ENCODE measurements at regions not wholly inside any gene's neighbourhood (a gene's known extent, or its start where the extent isn't known, plus 50 kb on each side); places are given as distances from the start of the nearest gene placed in this dataset.

DNA sequence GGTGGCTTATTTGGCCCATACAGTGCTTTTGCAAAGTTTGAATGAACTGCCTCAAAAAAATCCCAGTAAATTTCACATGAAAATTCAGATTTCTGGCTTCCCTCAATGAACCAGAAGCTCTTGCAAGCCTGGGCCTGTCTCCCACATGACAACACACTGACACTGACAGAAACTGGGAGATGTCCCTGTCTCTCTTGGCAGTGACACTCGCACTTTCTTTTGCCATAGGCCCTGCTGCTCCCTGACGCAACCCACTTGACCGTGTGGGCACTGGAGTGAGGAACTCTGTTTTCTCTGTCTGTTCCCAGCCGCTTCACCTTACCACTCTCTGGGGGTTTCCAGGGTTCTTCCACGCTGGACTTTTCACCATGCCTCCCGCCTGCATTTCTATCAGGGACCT lies 524.5 kb downstream of the SHQ1 start:
- Histone ChIP-seq H3K27ac (ENCODE audit: low read depth, low read length) (no peak overlapping the region), H2AFZ (ENCODE audit: low read depth, low read length, severe bottlenecking) (no peak overlapping the region), H3K4me2 (ENCODE audit: low read depth, low read length, poor library complexity, severe bottlenecking) (no peak overlapping the region), H3K9me2 (replicated peaks; ENCODE audit: insufficient read depth, low read length) (no peaks in the 10 kb centered on the region), H4K20me1 (ENCODE audit: low read depth, low read length) (no peaks in the 10 kb centered on the region), H3K9ac (ENCODE audit: low read length) (no peak overlapping the region), H3K9me3 (ENCODE audit: insufficient read depth, low read length) (no peaks in the 10 kb centered on the region), H3F3A (ENCODE audit: insufficient read depth) (no peaks in the 10 kb centered on the region), H3K36me3 (ENCODE audit: low read length) (no peaks in the 10 kb centered on the region), H3K27me3 (ENCODE audit: low read length) (no peaks in the 10 kb centered on the region), H3K79me2 (ENCODE audit: insufficient read depth, low read length) (no peaks in the 10 kb centered on the region), H3K4me3 (ENCODE audit: insufficient read depth, low read length, poor library complexity, severe bottlenecking) (no peak overlapping the region)
- no peak for TF ChIP-seq EZH2phosphoT487 (conservative IDR thresholded peaks at IDR 0.05; ENCODE audit: low read length)
- TF ChIP-seq, protein P1, sequence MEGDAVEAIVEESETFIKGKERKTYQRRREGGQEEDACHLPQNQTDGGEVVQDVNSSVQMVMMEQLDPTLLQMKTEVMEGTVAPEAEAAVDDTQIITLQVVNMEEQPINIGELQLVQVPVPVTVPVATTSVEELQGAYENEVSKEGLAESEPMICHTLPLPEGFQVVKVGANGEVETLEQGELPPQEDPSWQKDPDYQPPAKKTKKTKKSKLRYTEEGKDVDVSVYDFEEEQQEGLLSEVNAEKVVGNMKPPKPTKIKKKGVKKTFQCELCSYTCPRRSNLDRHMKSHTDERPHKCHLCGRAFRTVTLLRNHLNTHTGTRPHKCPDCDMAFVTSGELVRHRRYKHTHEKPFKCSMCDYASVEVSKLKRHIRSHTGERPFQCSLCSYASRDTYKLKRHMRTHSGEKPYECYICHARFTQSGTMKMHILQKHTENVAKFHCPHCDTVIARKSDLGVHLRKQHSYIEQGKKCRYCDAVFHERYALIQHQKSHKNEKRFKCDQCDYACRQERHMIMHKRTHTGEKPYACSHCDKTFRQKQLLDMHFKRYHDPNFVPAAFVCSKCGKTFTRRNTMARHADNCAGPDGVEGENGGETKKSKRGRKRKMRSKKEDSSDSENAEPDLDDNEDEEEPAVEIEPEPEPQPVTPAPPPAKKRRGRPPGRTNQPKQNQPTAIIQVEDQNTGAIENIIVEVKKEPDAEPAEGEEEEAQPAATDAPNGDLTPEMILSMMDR (IDR thresholded peaks at IDR 0.05; ENCODE audit: insufficient read depth, low read length, poor library complexity, severe bottlenecking), result no peak

DNA sequence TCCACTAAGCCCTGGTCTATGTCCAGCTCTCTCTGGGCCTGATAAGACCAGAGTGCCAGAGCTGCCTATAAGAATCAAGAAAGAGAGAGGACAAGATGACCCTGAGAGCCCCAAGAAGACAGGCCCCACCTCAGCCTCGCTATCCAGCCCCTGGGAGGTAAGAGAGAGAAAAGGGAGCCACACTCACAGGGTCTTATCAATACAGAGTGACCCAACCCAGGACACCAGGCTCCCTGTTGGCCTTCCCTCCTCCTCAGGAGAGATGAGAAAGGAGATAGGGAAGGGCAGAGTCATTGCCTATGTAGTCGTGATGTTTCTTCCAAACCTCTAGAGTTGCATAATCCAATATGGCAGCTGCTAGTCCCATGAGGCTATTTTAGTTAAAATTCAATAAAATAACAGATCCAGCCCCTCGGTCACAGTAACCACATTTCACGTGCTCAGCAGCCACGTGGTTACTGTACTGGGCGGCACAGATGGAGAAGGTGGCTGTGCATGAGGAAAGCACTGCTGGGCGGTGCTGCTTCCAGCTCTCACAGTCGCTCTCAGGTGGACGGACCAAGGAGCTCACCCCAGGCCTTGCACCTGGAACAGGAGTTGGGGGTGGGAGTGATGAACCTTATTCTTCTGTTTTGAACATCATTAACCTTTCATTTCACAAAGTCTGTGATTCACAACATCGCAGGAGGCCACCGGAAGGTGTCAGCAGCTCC lies 525.8 kb downstream of the SHQ1 start:
- Histone ChIP-seq H3K36me3 (ENCODE audit: low read length) (no peaks in the 10 kb centered on the region), H2AFZ (ENCODE audit: low read depth, low read length, severe bottlenecking) (no peak overlapping the region), H3K27ac (ENCODE audit: low read depth, low read length) (no peak overlapping the region), H4K20me1 (ENCODE audit: low read depth, low read length) (no peaks in the 10 kb centered on the region), H3K4me3 (ENCODE audit: insufficient read depth, low read length, poor library complexity, severe bottlenecking) (no peak overlapping the region), H3K9me3 (ENCODE audit: insufficient read depth, low read length) (no peaks in the 10 kb centered on the region), H3K9me2 (replicated peaks; ENCODE audit: insufficient read depth, low read length) (no peaks in the 10 kb centered on the region), H3K27me3 (ENCODE audit: low read length) (no peaks in the 10 kb centered on the region), H3K79me2 (ENCODE audit: insufficient read depth, low read length) (no peaks in the 10 kb centered on the region), H3K9ac (ENCODE audit: low read length) (no peak overlapping the region), H3K4me2 (ENCODE audit: low read depth, low read length, poor library complexity, severe bottlenecking) (no peak overlapping the region), H3F3A (ENCODE audit: insufficient read depth) (no peaks in the 10 kb centered on the region)
- TF ChIP-seq EZH2phosphoT487 (conservative IDR thresholded peaks at IDR 0.05; ENCODE audit: low read length), result no peak

DNA sequence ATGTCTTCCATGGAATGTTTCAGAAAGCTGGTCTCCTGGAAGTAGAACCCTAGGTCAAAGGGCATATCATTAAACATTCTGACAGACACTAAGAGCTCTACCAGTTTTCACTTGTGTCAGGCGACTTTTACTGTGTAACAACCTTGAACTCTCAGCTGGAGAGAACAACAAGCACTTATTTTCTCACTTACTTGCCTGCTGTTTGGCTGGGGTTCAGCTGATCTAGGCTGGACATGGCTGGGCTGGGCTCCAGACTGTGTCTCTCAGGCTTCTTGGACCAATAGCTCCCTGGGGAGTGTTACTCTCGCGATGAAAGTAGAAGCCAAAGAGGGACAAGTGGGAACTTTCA lies 527.3 kb downstream of the SHQ1 start:
- Histone ChIP-seq H3K9ac (ENCODE audit: low read length) (no peak overlapping the region), H3K27me3 (ENCODE audit: low read length) (no peaks in the 10 kb centered on the region), H3K4me3 (ENCODE audit: insufficient read depth, low read length, poor library complexity, severe bottlenecking) (no peak overlapping the region), H4K20me1 (ENCODE audit: low read depth, low read length) (no peaks in the 10 kb centered on the region), H3K36me3 (ENCODE audit: low read length) (no peaks in the 10 kb centered on the region), H3K4me2 (ENCODE audit: low read depth, low read length, poor library complexity, severe bottlenecking) (no peak overlapping the region), H3F3A (ENCODE audit: insufficient read depth) (no peaks in the 10 kb centered on the region), H2AFZ (ENCODE audit: low read depth, low read length, severe bottlenecking) (no peak overlapping the region), H3K27ac (ENCODE audit: low read depth, low read length) (no peak overlapping the region), H3K79me2 (ENCODE audit: insufficient read depth, low read length) (no peaks in the 10 kb centered on the region), H3K9me2 (replicated peaks; ENCODE audit: insufficient read depth, low read length) (no peaks in the 10 kb centered on the region), H3K9me3 (ENCODE audit: insufficient read depth, low read length) (no peaks in the 10 kb centered on the region)
- TF ChIP-seq, protein P1 (IDR thresholded peaks at IDR 0.05; ENCODE audit: insufficient read depth, low read length, poor library complexity, severe bottlenecking), result no peak

DNA sequence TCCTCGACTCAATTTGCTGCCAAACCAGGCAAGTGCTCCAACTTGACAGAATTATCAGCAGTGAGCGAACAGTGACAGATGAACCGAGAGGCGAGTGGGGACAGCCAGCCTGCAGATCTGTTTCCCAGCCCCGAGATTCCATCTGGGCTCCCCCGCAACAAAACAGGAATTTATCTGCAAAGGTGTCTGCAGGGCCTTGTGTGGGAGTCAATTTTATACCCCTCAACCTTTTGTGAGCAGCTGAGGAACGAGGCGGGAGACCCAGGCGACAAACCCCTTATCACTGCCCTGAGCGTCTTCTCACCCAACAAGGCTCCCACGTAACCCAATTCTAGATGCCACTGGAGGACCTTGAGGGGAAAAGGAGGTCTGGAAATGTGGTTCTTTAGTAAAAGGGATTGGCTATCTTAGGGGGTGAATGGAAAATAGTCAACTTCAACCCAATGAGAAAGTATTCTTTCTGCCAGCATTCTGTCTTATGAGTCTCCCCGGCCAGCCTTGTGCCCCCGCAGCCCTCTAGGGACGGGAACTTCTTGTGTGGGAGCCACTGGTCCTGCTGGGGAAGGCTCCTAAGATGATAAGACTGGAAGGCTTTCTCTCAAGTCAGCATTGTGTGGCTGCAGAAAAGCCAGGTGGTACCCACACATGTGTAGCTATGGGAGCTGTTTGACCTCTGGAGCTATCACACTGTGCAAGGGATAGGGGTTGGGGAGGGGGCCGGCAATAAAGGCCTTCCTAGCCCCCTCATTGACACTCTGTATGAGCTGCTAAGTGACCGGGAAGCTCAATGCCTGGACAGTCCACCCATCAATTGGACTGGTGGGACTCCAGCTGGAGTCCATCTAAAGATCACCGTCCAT lies 527.9 kb downstream of the SHQ1 start:
- Histone ChIP-seq H3K27ac (ENCODE audit: low read depth, low read length) (no peak overlapping the region), H2AFZ (ENCODE audit: low read depth, low read length, severe bottlenecking) (no peak overlapping the region), H3F3A (ENCODE audit: insufficient read depth) (no peaks in the 10 kb centered on the region), H3K9ac (ENCODE audit: low read length) (no peak overlapping the region), H3K9me3 (ENCODE audit: insufficient read depth, low read length) (no peaks in the 10 kb centered on the region), H3K79me2 (ENCODE audit: insufficient read depth, low read length) (no peaks in the 10 kb centered on the region), H3K36me3 (ENCODE audit: low read length) (no peaks in the 10 kb centered on the region), H4K20me1 (ENCODE audit: low read depth, low read length) (no peaks in the 10 kb centered on the region), H3K9me2 (replicated peaks; ENCODE audit: insufficient read depth, low read length) (no peaks in the 10 kb centered on the region), H3K27me3 (ENCODE audit: low read length) (no peaks in the 10 kb centered on the region), H3K4me3 (ENCODE audit: insufficient read depth, low read length, poor library complexity, severe bottlenecking) (no peak overlapping the region), H3K4me2 (ENCODE audit: low read depth, low read length, poor library complexity, severe bottlenecking) (no peak overlapping the region)
- no peak for TF ChIP-seq EZH2phosphoT487 (conservative IDR thresholded peaks at IDR 0.05; ENCODE audit: low read length)
- TF ChIP-seq, protein P1 (IDR thresholded peaks at IDR 0.05; ENCODE audit: insufficient read depth, low read length, poor library complexity, severe bottlenecking), result no peak

Measured in SU-DHL-6 (cell line).